Embryonic facial prominence (tissue), 1 donor: ENCODE measurements at regions not wholly inside any gene's neighbourhood (a gene's known extent, or its start where the extent isn't known, plus 50 kb on each side); places are given as distances from the start of the nearest gene placed in this dataset.
"Not testable (repeated sequence)": the region's sequence is repeated elsewhere in the genome, so short reads cannot be mapped to it uniquely, and the experiment has no call there.

Experiments
- DNase-seq: peaks from one replicate; pipeline ENCODE4 v3.0.0-alpha.2; 2016; ENCODE audit errors: extremely low spot score

DNA sequence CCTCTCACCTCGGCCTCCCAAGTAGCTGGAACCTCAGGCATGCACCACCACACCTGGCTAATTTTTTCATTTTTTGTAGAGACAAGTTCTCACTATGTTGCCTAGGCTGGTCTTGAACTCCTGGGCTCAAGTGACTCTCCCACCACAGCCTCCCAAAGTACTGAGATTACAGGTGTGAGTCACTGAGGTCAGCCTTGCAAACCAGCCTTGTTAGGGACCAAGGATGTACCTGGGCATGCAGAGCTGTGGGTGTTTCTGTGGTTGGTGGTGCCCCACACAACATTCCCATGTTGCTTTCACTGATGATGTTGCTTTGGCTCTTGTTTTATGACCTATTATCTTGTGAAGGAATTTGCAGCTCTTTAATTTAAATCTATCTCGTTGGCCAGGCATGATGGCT lies 54.8 kb downstream of the OTUD1 start:
- DNase-seq: no peak

DNA sequence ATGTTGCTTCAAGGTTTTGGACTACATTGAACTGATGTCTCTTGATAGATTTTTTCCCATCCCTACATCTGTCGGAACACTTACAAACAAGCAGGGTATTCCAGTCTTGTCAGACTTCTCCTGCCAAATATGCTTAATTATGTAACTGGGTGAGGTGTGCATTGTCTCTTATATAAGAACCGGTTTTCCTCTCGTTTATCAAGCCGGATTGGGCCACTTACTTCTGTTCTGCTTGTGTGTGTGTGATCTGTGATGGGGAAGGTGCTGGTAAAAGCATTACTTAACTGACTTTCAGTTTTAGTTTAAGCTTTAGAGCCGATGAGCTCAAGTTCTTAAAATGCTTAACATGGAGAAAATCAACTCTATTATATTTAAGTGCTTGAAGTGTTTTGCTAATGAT lies 57.9 kb downstream of the OTUD1 start:
- DNase-seq: no peak

- DNase-seq: no peak
Measured at GRCh38 chr10:23499372-23500132, 60.7 kb downstream of the OTUD1 start.

GRCh38 chr10:23505797-23506465 lies 67.1 kb downstream of the OTUD1 start:
- DNase-seq: no peak

GRCh38 chr10:23512355-23513058 lies 73.6 kb downstream of the OTUD1 start:
- DNase-seq: no peak

DNA sequence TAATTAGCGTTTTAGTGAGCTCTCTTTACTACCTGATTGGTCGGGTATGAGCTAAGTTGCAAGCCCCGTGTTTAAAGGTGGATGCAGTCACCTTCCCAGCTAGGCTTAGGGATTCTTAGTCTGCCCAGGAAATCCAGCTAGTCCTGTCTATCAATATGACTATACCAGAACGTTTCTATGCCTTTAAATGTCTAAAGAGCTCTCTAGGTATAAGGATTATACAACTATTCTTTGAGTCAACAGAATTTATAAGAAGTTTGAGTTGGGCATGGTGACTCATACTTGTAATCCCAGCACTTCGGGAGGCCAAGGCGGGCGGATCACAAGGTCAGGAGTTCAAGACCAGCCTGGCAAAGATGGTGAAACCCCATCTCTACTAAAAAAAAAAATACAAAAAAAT lies 74.7 kb downstream of the OTUD1 start:
- DNase-seq: not testable (repeated sequence)

DNA sequence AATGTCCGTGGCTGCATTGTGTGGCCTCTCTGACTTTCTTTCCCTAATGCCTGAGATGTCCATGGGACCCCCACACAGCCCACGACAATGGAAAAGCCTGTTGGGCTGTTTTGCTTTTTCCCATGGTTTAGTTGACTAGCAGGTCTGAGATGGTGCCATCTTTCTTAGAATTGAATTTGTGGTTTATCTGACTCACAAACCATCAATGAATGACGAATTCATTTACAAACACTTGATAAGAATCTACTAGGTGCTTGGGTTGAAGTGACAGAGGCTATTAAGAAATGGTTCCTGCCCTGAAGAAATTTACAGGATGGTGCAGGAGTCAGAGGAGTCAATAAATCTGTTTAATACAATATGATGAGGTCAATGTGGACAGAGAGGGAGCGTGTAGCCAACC lies 75.4 kb downstream of the OTUD1 start:
- no peak for DNase-seq

DNA sequence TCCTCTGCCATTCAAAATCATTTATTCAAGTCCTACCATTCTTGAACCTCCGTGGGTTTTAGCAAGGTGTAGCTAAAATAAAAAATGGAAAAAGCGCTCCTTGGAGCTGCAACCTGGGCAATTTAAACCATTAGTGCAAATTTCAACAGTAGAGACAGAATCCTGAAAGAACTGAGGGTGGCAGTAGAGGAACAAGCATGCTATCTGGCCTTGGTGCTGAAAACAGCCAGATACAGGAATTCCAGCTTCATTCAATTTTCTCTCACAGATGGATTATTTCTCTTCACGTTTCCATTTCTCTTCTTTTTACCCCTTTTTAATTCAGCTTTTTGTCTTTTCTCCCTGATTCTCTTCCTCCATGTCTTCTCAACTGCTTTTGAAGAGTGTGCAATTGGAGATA lies 77.7 kb downstream of the OTUD1 start:
- DNase-seq: peak; percentile 31

DNA sequence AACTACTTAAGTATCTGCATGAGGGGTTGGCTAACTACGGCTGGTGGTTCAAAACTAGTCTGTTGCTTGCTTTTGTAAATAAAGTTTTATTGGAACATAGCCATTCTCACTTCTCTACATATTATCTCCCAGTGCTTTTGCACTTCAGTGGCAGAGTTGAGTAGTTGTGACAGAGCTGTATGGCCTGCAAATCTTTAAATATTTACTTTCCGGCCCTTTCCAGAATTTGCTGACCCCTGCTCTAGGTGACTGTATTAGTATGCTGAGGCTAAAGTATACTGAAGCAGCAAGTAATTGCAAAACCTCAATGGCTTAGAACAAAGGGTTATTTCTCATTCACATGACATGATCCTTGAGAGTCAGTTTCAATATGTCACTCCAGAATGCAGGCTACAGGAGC lies 78.3 kb downstream of the OTUD1 start:
- no peak for DNase-seq

- DNase-seq: no peak
Measured at GRCh38 chr10:23521735-23522134, 82.9 kb downstream of the OTUD1 start.

GRCh38 chr10:23522345-23522744 lies 83.5 kb downstream of the OTUD1 start:
- no peak for DNase-seq

GRCh38 chr10:23523251-23523650 lies 84.4 kb downstream of the OTUD1 start:
- DNase-seq: no peak

DNA sequence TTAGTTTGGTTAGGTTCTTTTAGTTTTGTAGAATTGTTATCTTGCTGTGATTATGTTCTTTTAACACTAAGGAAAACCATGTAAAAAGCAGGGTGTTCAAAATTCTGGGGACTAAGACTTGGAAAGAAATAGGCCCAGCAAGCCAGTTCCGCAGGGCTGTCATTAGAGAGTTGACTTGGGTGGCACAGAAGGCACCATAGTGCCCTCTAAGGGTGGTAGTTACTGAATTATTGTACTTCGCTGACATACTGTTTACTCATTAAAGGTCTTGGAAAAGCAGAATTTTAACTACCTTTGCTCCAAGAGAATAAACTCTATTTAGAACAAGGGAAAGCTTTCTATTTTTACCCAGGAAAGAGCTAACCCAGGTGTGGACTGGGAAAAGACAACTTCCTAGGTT lies 86.5 kb downstream of the OTUD1 start:
- no peak for DNase-seq

GRCh38 chr10:23528419-23528818 lies 89.5 kb downstream of the OTUD1 start:
- DNase-seq: no peak

GRCh38 chr10:23529625-23530024 lies 90.8 kb downstream of the OTUD1 start:
- DNase-seq: no peak

DNA sequence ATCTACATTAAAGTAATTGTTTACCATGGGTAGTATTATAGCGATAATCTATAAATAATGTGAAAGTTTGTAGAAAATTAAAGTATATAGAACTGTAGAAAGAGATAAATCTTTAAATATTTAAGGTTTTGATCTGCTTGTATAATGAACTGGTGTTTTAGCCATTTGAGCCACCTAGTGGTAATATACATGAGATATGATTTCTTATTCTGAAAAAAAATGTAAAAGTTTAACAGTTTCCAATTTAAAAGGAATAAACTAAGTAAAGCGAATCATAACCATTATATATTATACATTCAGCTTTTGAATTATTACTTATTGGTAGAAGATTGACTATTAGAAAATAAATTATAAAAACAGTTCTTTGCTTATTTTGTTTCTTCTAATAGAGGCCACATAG lies 91.2 kb downstream of the OTUD1 start:
- no peak for DNase-seq

DNA sequence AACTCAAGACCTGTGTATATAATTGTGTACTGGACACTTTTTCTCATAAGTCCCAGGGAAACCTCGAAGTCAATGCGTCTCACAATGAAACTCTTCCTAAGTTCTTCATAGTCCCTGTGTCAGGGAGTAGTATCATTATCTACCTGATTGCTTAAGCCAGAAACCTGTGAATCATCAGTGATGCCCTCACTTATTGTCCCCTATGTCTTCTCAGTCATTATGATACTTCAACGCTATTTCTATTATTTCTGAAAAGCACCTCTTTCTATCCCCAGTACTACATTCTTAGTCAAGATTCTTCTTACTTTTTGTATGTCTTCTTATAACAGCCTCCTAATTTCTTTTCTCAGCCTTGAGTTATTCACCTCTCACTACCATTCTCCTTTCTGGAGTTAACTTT lies 94.3 kb downstream of the OTUD1 start:
- DNase-seq: no peak

GRCh38 chr10:23534326-23534725 lies 95.5 kb downstream of the OTUD1 start:
- no peak for DNase-seq

DNA sequence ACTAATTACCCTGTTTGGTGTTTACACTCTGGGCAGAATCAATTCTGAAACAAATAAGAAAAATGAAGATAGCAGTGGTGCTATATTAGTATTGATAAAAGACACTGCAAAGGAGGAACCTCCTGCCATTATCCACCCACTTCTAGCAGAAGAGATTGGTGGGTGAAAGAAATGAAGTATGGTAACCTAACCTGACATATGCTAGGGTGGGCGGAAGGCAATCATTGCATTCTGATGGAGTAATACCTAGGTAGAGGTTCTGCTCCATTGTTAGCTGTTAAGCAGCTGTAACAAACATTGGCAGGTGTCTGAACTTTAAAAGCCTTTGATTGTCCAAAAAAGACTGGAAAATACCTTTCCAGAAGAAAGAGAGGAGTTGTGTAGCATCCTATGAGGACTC lies 95.9 kb downstream of the OTUD1 start:
- no peak for DNase-seq

- no peak for DNase-seq
Measured at GRCh38 chr10:23535381-23535780, 96.5 kb downstream of the OTUD1 start.

DNA sequence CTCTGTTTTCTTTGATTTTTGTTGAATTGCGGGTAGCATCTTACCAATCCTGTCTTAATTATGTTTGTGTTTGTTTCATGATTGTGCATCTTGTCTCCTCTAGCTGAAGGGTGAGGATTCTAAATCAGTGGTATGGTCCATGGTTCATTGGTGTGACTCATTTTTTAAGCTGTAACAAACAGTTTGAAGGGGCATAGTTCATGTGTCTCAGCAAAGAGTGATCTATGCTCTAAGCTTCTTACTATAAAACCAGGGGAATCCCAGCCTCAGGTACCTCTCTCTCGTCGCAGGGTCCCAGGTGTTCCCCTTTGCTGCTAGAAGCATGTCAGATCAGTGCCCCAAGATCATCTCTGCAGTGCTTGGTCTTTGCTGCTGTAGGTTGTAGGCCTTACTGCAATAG lies 100.1 kb downstream of the OTUD1 start:
- no peak for DNase-seq

DNA sequence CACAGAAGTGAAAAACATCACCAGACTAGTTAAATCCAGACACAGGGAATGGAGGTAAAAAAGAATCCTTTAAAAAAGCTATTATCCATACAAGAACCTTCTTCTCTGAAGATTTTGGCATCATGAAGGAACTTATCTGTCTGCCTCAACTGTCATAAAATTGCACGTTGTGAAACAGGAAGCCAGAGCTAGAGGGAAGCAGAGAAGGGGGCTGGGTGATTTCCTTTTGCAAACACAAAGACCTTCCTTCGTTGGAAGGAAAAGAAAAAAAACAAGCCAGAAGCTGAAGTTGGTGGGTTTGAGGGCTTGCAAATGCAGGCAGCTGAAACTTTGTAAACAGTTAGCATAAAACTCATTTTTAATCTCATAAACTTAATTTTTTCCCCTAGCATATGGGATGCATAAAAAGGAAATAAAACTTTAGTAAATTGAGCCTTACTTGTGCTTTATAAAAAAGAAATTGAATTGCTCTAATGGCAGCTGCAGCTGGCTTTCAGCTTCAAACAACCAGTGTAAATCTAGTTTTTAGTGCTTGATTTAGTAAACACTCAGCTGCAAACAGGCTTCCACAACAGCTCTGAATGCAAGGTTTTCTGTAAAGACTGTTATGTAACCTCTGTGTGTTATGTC lies 101.6 kb downstream of the OTUD1 start:
- DNase-seq: no peak
